Breast epithelium (tissue), 3 donors: ENCODE measurements at regions not wholly inside any gene's neighbourhood (a gene's known extent, or its start where the extent isn't known, plus 50 kb on each side); places are given as distances from the start of the nearest gene placed in this dataset.

Experiments
- CTCF ChIP-seq, 3 donors: fragments of 450-650 bp; IDR thresholded peaks; one replicate each; pipeline ENCODE4 v1.5.1; 2016 to 2017; ENCODE audit warnings: antibody characterized with exemption in 3 of 3, mild to moderate bottlenecking in 3 of 3, moderate library complexity in 3 of 3
- POLR2AphosphoS5 ChIP-seq, 3 donors: sonication (generic); formaldehyde crosslinking; IDR thresholded peaks; one replicate each; pipeline ENCODE4 v1.6.1; 2017; ENCODE audit warnings: antibody characterized with exemption in 3 of 3

GRCh38 chr22:47693606-47694005 lies 931.2 kb downstream of the TBC1D22A start:
- TF ChIP-seq CTCF (IDR thresholded peaks at IDR 0.05) (no peak), POLR2AphosphoS5 (IDR thresholded peaks at IDR 0.05) (no peak)
